Keratinocyte (primary cell): ENCODE measurements at regions not wholly inside any gene's neighbourhood (a gene's known extent, or its start where the extent isn't known, plus 50 kb on each side); places are given as distances from the start of the nearest gene placed in this dataset.

Source experiments
- DNase-seq: peaks from one replicate; pipeline ENCODE4 v3.0.0-alpha.2; 2011; ENCODE audit warnings: low read depth, missing footprints, low spot score
- FAIRE-seq: peaks from 2 replicates; lab custom pipeline; 2011; peaks lifted over from hg19 to GRCh38; lab: Jason Lieb, UNC
- H2AFZ ChIP-seq: 2 replicates; pipeline ENCODE4 v1.6.0; 2012; ENCODE audit warnings: low read length, control low read depth, inconsistent platforms; ENCODE audit not compliant: control insufficient read depth
- H3K27ac ChIP-seq: 2 replicates; pipeline ENCODE4 v1.5.1; 2011; ENCODE audit warnings: low read length; ENCODE audit not compliant: control insufficient read depth, insufficient read depth
- H3K27me3 ChIP-seq: 3 replicates; pipeline ENCODE4 v1.6.0; 2011; ENCODE audit warnings: low read length; ENCODE audit not compliant: control insufficient read depth, insufficient read depth; ENCODE audit errors: extremely low read depth
- H3K36me3 ChIP-seq, 2 experiments: 2 replicates in 1 of 2; 3 replicates in 1 of 2; pipeline ENCODE4 v1.5.1; 2011; ENCODE audit warnings: low read length in 2 of 2, mild to moderate bottlenecking in 1 of 2; ENCODE audit not compliant: control insufficient read depth in 2 of 2, insufficient read depth in 2 of 2; ENCODE audit errors: extremely low read depth in 1 of 2
- H3K4me1 ChIP-seq: 3 replicates; pipeline ENCODE4 v1.5.1; 2011; ENCODE audit warnings: low read length; ENCODE audit not compliant: control insufficient read depth, insufficient read depth; ENCODE audit errors: extremely low read depth
- H3K4me2 ChIP-seq: 3 replicates; pipeline ENCODE4 v1.6.0; 2011; ENCODE audit warnings: low read depth, low read length; ENCODE audit not compliant: control insufficient read depth, insufficient read depth; ENCODE audit errors: extremely low read depth
- H3K4me3 ChIP-seq, 3 experiments: fragments of 200-600 bp in 1 of 3; sonication (generic) in 1 of 3; 2 replicates in 2 of 3; 3 replicates in 1 of 3; pipeline ENCODE4 v1.5.1; 2011 to 2016; ENCODE audit warnings: low read length in 3 of 3, mild to moderate bottlenecking in 3 of 3, control low read depth in 2 of 3, inconsistent platforms in 1 of 3, low read depth in 1 of 3, mixed read lengths in 1 of 3, mixed run types in 1 of 3, moderate library complexity in 1 of 3; ENCODE audit not compliant: control insufficient read depth in 2 of 3, insufficient read depth in 2 of 3; ENCODE audit errors: extremely low read depth in 1 of 3
- H3K79me2 ChIP-seq: 2 replicates; pipeline ENCODE4 v1.6.0; 2012; ENCODE audit warnings: low read length; ENCODE audit not compliant: control insufficient read depth, insufficient read depth
- H3K9ac ChIP-seq: 3 replicates; pipeline ENCODE4 v1.6.0; 2011; ENCODE audit warnings: low read length; ENCODE audit not compliant: control insufficient read depth, insufficient read depth; ENCODE audit errors: extremely low read depth
- H3K9me1 ChIP-seq: 3 replicates; pipeline ENCODE4 v1.6.0; 2011; ENCODE audit warnings: low read length; ENCODE audit not compliant: control insufficient read depth, insufficient read depth; ENCODE audit errors: extremely low read depth
- H3K9me3 ChIP-seq: 2 replicates; pipeline ENCODE4 v1.5.1; 2012; ENCODE audit warnings: low read depth, low read length; ENCODE audit not compliant: control insufficient read depth
- H4K20me1 ChIP-seq: 3 replicates; pipeline ENCODE4 v1.6.0; 2011; ENCODE audit warnings: low read length; ENCODE audit not compliant: control insufficient read depth, insufficient read depth; ENCODE audit errors: extremely low read depth
- EZH2 ChIP-seq: IDR thresholded peaks from one replicate; pipeline ENCODE4 v1.6.1; 2012; ENCODE audit warnings: inconsistent platforms, mild to moderate bottlenecking, low read length, moderate library complexity
- dilution Hi-C: fragments of 300-500 bp; cut with MboI; formaldehyde crosslinking; loops from one replicate; pipeline ENCODE4 v1.7.0; 2020; ENCODE audit warnings: low sequenced_read_pairs; ENCODE audit not compliant: extremely low pct_ligation_motif_present
- TF ChIP-seq, protein P1 (sequence below), 3 experiments: IDR thresholded peaks in 1 of 3; conservative IDR thresholded peaks in 1 of 3; optimal IDR thresholded peaks in 1 of 3; 2 replicates in 2 of 3; 3 replicates in 1 of 3; pipeline versions ENCODE3 to v1.5.1; 2011; ENCODE audit warnings: low read length in 3 of 3, mild to moderate bottlenecking in 3 of 3, moderate library complexity in 2 of 3, control low read depth in 1 of 3, inconsistent platforms in 1 of 3; ENCODE audit not compliant: insufficient read depth in 2 of 3; ENCODE audit errors: extremely low read depth in 1 of 3

DNA sequence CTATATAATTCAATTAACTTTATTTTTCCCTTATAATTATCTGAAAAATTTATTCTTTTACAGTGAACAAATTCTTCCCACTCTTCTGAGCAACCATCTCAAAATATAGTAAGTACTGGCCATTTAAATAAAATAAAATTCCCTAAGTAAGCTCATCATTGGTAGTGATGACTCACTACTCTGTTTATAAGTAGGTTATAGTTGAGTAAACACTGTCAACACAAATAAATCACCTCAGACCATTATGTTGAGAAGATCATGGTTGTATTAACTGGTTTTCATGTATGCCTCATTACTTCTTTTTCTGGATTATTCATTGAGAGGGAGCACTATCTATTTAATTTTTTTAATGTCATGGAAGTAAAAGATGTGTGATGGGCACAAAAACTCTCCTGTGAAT is 220.5 kb downstream of the SEC23A start:
- H3K4me2 ChIP-seq: no peak overlapping the region
- TF ChIP-seq, protein P1, sequence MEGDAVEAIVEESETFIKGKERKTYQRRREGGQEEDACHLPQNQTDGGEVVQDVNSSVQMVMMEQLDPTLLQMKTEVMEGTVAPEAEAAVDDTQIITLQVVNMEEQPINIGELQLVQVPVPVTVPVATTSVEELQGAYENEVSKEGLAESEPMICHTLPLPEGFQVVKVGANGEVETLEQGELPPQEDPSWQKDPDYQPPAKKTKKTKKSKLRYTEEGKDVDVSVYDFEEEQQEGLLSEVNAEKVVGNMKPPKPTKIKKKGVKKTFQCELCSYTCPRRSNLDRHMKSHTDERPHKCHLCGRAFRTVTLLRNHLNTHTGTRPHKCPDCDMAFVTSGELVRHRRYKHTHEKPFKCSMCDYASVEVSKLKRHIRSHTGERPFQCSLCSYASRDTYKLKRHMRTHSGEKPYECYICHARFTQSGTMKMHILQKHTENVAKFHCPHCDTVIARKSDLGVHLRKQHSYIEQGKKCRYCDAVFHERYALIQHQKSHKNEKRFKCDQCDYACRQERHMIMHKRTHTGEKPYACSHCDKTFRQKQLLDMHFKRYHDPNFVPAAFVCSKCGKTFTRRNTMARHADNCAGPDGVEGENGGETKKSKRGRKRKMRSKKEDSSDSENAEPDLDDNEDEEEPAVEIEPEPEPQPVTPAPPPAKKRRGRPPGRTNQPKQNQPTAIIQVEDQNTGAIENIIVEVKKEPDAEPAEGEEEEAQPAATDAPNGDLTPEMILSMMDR (optimal IDR thresholded peaks at IDR 0.05 in 1 of 3, IDR thresholded peaks at IDR 0.05 in 1 of 3, conservative IDR thresholded peaks at IDR 0.05 in 1 of 3; ENCODE audit: extremely low read depth in 1 of 3, insufficient read depth in 2 of 3, low read length in 3 of 3): no peak
- TF ChIP-seq EZH2: no peak
- no peak overlapping the region for H3K9ac ChIP-seq
- H2AFZ ChIP-seq: no peak overlapping the region
- H3K27ac ChIP-seq: no peak overlapping the region
- FAIRE-seq (no peak), DNase-seq (no peak)
- no peaks in the 10 kb centered on the region for H3K9me3 ChIP-seq
- H3K9me1 ChIP-seq: no peaks in the 10 kb centered on the region
- H3K4me3 ChIP-seq: no peak overlapping the region
- dilution Hi-C loops: no loop called here
- H3K4me1 ChIP-seq: no peaks in the 10 kb centered on the region
- no peaks in the 10 kb centered on the region for H4K20me1 ChIP-seq
- H3K36me3 ChIP-seq: no peaks in the 10 kb centered on the region
- H3K79me2 ChIP-seq: no peaks in the 10 kb centered on the region
- H3K27me3 ChIP-seq: no peaks in the 10 kb centered on the region

DNA sequence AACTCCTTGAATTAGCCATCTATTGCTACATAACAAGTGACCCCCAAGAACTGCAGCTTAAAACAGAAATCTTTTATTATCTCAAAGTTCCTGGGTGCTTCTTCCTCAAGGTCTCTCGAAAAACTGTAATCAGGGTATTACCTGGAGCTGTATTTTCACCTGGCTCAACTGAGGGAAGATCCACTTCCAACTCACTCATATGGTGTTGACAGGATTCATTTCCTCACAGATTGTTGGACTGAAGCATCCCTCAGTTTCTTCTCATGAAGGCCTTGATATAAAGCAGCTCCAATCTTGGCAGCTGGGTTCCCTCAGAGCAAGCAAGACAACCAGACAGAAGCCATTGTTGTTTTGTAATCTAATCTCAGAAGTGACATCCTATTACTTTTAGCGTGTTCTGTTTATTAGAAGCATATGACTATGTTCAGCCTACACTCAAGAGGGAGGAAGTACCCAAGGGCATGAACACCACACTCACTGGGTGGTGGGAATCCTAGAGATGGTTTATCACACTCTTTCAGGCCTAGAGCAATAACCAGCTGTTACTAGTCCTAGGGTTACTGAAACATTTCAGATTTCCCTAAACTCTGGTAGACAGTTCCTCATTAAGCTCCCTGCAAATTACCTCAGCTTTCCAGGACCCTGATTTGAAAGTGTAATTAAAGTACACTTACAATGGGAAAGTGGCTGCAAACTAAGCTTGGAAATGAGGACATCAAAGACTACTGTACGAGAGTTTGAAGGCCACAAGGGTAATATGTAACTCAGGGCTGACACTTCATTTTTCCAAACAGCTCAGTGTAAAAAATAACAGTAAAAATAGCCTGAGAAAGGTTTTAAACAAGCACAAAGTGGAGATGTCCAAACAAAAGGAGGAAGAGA is 222.2 kb downstream of the SEC23A start:
- no peak overlapping the region for H3K4me2 ChIP-seq
- H3K27ac ChIP-seq: no peak overlapping the region
- H3K36me3 ChIP-seq: no peaks in the 10 kb centered on the region
- no peaks in the 10 kb centered on the region for H3K27me3 ChIP-seq
- DNase-seq (no peak), FAIRE-seq (no peak)
- H3K9me3 ChIP-seq: no peaks in the 10 kb centered on the region
- no peaks in the 10 kb centered on the region for H3K79me2 ChIP-seq
- H3K9ac ChIP-seq: no peak overlapping the region
- no peaks in the 10 kb centered on the region for H3K9me1 ChIP-seq
- H3K4me3 ChIP-seq: no peak overlapping the region
- H4K20me1 ChIP-seq: no peaks in the 10 kb centered on the region
- TF ChIP-seq EZH2: no peak
- TF ChIP-seq, protein P1 (optimal IDR thresholded peaks at IDR 0.05 in 1 of 3, IDR thresholded peaks at IDR 0.05 in 1 of 3, conservative IDR thresholded peaks at IDR 0.05 in 1 of 3; ENCODE audit: extremely low read depth in 1 of 3, insufficient read depth in 2 of 3, low read length in 3 of 3): no peak
- H3K4me1 ChIP-seq: no peaks in the 10 kb centered on the region
- dilution Hi-C loops: no loop called here
- H2AFZ ChIP-seq: no peak overlapping the region
